SKM-1 treated with dmso at 0.1 percent for 144 hours (cell line): ENCODE measurements at regions not wholly inside any gene's neighbourhood (a gene's known extent, or its start where the extent isn't known, plus 50 kb on each side); places are given as distances from the start of the nearest gene placed in this dataset.
"Not testable (repeated sequence)": the region's sequence is repeated elsewhere in the genome, so short reads cannot be mapped to it uniquely, and the experiment has no call there.

Experiments used
- DNase-seq: peaks from one replicate; lab custom pipeline; 2025; ENCODE audit not compliant: unreplicated experiment; lab: John Stamatoyannopoulos, UW

GRCh38 chr3:124133366-124133940 is 141.5 kb upstream of the ROPN1 start:
- DNase-seq = no peak

- DNase-seq = no peak
Observed at GRCh38 chr3:124137216-124137615, 145.3 kb upstream of the ROPN1 start.

- no peak for DNase-seq
Observed at GRCh38 chr3:124138148-124138547, 146.2 kb upstream of the ROPN1 start.

- DNase-seq = no peak
Observed at GRCh38 chr3:124140746-124141145, 148.8 kb upstream of the ROPN1 start.

- DNase-seq = no peak
Observed at GRCh38 chr3:124142389-124142970, 150.6 kb upstream of the ROPN1 start.

GRCh38 chr3:124143047-124143446 is 151.1 kb upstream of the ROPN1 start:
- DNase-seq = no peak

- no peak for DNase-seq
Observed at GRCh38 chr3:124144035-124144814, 152.3 kb upstream of the ROPN1 start.

- DNase-seq = no peak
Observed at GRCh38 chr3:124147429-124147828, 155.5 kb upstream of the ROPN1 start.

GRCh38 chr3:124147946-124148345 is 156.0 kb upstream of the ROPN1 start:
- no peak for DNase-seq

GRCh38 chr3:124149081-124149480 is 157.2 kb upstream of the ROPN1 start:
- DNase-seq = no peak

GRCh38 chr3:124149771-124150170 is 157.8 kb upstream of the ROPN1 start:
- no peak for DNase-seq

- DNase-seq = not testable (repeated sequence)
Observed at GRCh38 chr3:124152891-124153290, 161.0 kb upstream of the ROPN1 start.

GRCh38 chr3:124156866-124157712 is 165.2 kb upstream of the ROPN1 start:
- no peak for DNase-seq

GRCh38 chr3:124157748-124158147 is 165.8 kb upstream of the ROPN1 start:
- DNase-seq = no peak

GRCh38 chr3:124158168-124158881 is 166.4 kb upstream of the ROPN1 start:
- no peak for DNase-seq

- DNase-seq = no peak
Observed at GRCh38 chr3:124161448-124161847, 169.5 kb upstream of the ROPN1 start.

- DNase-seq = no peak
Observed at GRCh38 chr3:124163689-124164088, 171.8 kb upstream of the ROPN1 start.

- DNase-seq = no peak
Observed at GRCh38 chr3:124168271-124168670, 176.3 kb upstream of the ROPN1 start.

GRCh38 chr3:124172283-124172682 is 180.4 kb upstream of the ROPN1 start:
- DNase-seq = no peak

- DNase-seq = no peak
Observed at GRCh38 chr3:124172816-124173215, 180.9 kb upstream of the ROPN1 start.

- no peak for DNase-seq
Observed at GRCh38 chr3:124174476-124174875, 182.6 kb upstream of the ROPN1 start.
